Dermis blood vessel endothelial cell (primary cell): ENCODE measurements at regions not wholly inside any gene's neighbourhood (a gene's known extent, or its start where the extent isn't known, plus 50 kb on each side); places are given as distances from the start of the nearest gene placed in this dataset.
"Not testable (repeated sequence)": the region's sequence is repeated elsewhere in the genome, so short reads cannot be mapped to it uniquely, and the experiment has no call there.

Experiments
- DNase-seq: peaks from one replicate; pipeline ENCODE4 v3.0.0; 2010

- DNase-seq = no peak
These were observed 510.1 kb upstream of the SLC39A10 start for GRCh38 chr2:195146761-195147541.

GRCh38 chr2:195138435-195138834, 518.6 kb upstream of the SLC39A10 start:
- DNase-seq = no peak

DNA sequence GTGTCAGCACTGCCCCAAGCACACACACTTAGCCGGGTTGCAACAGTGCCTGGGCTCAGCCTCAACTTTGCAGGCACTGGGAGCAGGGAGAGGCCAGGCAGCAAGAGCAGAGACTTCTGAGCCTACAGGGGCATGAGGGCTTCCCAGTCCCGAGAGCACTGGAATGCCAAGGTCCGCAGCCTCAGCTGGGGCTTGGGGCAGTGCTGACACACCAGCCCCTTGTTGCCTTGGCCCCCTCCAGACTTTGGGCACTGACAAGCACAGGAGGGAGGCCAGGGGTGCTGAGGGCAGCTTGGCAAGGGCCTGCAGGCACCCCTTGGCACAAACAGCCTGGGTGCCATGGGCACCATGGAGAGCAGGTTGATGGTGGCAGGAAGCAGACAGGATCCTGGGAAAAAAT, 531.1 kb upstream of the SLC39A10 start:
- not testable (repeated sequence) for DNase-seq

- DNase-seq = no peak
These were observed 532.5 kb upstream of the SLC39A10 start for GRCh38 chr2:195124391-195125079.

GRCh38 chr2:195122653-195123052, 534.4 kb upstream of the SLC39A10 start:
- no peak for DNase-seq

DNA sequence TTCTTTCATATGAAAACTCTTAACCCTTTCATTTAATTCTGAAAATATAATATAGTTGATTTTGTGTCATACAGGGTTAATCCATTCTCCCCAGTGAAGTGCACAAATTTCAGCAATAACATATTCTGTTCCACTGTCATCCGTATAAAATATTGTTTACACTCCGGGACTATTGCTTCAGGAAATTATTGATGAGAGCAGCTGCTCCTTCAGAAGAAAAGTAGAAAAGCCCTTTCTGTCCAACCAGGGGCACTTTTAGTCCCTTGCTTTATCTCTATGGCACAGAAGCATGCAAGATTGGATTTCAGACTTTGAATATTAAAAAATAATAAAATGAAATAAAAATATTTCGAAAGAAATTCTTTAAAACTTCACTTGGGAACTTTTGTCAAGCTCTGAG, 535.7 kb upstream of the SLC39A10 start:
- no peak for DNase-seq

- no peak for DNase-seq
These were observed 537.8 kb upstream of the SLC39A10 start for GRCh38 chr2:195119231-195119630.

DNA sequence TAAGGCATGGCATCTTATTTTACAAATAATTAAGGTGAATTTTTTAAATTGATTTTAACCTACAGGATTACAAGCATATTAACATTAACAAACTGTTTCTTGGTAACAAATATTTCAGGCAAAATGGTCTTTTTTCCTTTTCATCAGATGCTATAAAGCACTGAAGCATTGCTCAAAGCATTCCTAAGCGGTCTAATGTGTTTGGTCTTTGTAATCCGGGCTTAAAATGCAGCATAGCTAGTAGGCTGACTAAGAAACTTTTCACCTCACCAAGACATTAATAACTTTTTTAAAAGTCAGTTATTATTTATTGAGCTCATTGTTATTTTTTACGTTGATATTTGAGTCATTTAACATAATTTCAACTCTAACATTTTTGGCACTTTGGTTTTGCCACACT, 538.8 kb upstream of the SLC39A10 start:
- no peak for DNase-seq

GRCh38 chr2:195117011-195117410, 540.0 kb upstream of the SLC39A10 start:
- no peak for DNase-seq

- no peak for DNase-seq
These were observed 541.3 kb upstream of the SLC39A10 start for GRCh38 chr2:195115738-195116137.

DNA sequence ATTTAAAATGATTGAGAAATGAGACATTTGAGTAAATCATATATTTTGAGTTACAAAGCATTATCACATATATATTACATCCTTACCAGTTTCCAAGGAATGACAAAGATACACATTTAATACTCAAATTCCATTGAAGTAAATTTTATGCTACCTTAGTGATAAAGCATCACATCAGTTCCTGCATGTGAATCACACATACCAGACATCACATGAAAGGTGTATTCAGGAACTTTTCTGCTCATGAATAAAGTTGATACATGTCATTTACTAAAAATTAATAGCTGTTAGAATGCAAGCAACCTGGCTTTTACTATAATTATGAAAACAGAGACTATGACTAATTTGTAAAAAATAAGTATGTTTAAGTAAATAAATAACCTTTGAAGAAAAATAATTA, 548.8 kb upstream of the SLC39A10 start:
- DNase-seq = no peak

DNA sequence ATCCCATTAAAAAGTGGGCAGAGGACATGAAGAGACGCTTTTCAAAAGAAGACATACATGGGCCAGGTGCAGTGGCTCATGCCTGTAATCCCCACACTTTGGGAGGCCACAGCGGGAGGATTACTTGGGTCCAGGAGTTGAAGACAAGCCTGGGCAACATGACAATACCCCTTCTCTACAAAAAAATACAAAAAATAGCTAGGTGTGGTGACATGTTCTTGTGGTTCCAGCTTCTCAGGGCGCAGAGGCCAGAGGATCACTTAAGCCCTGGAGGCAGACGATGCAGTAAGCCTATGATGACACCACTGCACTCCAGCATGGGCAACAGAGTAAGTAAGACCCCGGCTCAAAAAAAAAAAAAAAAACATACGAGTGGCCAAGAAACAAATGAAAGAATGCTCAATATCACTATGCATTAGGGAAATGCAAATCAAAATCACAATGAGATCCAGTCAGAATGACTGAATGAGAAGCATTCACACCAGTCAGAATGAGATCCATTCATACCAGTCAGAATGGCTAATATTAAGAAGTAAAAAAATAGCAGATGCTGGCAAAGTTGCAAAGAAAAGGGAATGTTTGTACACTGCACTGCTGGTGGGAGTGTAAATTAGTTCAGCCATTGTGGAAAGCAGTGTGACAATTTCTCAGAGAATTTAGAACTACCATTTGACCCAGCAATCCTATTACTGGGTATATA, 550.2 kb upstream of the SLC39A10 start:
- no peak for DNase-seq

GRCh38 chr2:195105581-195105980, 551.4 kb upstream of the SLC39A10 start:
- DNase-seq = no peak

DNA sequence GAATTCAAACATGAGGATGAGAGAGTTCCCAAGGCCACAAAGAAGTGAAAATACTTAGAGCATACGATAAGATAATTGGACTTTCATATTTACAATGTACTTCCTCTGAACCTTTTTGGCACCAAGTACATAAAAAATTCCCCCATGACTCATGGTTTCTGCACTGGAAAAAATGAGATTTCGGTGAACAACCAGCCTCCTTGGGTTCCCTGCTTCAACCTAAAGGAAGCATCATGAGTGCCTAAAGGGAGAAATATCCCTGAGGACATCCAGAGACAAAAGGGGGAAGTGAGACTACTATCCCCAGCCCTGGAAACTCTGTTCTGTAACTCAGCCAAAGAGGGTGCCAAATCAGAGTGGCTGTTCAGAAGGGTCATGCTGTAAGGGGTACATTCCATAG, 562.7 kb upstream of the SLC39A10 start:
- DNase-seq = no peak

DNA sequence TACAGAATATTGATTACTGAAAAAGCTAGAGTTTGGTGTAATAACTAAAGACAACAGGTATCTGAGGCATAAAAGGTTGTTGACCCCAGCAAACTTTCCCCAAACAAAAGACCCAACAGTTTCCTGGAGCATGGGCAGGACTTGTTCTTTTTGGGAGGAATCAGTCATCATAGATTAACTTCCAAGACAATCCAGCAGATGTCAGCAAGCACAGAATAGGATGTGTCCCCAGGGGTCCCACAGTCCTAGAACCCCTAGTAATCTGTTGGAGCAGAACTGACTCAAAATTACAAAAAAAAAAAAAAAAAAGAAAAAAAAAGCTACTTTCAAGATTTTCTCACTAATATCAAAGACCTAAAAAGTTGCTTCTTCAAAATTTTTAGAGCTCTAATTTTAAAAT, 564.7 kb upstream of the SLC39A10 start:
- no peak for DNase-seq

- DNase-seq = not testable (repeated sequence)
These were observed 584.2 kb upstream of the SLC39A10 start for GRCh38 chr2:195072806-195073205.

- DNase-seq = no peak
These were observed 600.0 kb upstream of the SLC39A10 start for GRCh38 chr2:195057001-195057400.

GRCh38 chr2:195055996-195056395, 601.0 kb upstream of the SLC39A10 start:
- DNase-seq = no peak

DNA sequence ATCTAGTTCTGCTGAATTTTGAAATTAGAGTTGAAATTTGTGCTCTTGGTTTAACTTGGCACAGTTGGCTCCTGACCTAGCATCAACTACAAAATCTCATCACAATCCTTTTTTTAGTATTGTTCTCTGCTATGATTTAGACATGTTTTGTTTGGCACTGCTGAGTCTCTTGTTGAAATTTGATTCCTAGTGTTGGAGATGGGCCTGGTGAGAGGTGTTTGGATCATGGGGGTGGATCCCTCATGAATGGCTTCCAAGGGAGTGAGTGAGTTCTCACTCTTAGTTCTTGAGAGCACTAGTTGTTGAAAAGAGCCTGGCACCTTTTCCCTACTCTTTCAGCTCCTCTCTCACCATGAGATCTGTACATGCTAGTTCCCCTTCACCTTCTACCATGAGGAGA, 605.6 kb upstream of the SLC39A10 start:
- no peak for DNase-seq

- DNase-seq = no peak
These were observed 607.5 kb upstream of the SLC39A10 start for GRCh38 chr2:195049372-195050031.

- DNase-seq = no peak
These were observed 609.1 kb upstream of the SLC39A10 start for GRCh38 chr2:195047955-195048354.

DNA sequence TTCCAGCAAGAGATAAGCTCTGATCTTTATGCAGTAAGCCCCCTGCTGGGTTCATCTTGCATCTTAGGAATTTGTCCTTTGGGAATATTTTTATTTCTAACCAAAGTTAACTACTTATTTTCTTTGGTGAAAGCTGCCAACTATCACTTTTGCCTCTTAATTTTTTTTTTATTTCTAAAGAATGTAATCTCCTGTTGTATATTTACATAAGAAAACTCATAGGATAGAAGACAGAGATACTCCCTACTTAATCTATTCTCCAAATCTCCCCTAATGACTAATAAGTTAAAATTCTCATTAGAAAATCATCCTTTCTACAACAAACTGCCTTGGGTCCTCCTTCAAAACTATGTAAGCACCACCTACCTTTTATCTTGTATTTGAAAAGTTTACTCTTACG, 612.2 kb upstream of the SLC39A10 start:
- no peak for DNase-seq

GRCh38 chr2:195038153-195038552, 618.9 kb upstream of the SLC39A10 start:
- DNase-seq = no peak
